OCI-LY7 (cell line): ENCODE measurements at regions not wholly inside any gene's neighbourhood (a gene's known extent, or its start where the extent isn't known, plus 50 kb on each side); places are given as distances from the start of the nearest gene placed in this dataset.

ENCODE experiments used
- BruUV-seq: library from RNA; stranded (reverse); fragments of 400-500 nt; replicated peaks from 2 replicates; lab custom pipeline; 2021; lab: Mats Ljungman, UMichigan
- CTCF ChIA-PET: fragments of 300-600 bp; sonication (Branson Sonifier 250); formaldehyde crosslinking; loops from one replicate; lab custom pipeline; 2022; ENCODE audit warnings: antibody characterized with exemption; ENCODE audit not compliant: unreplicated experiment; lab: Charles Lee
- POLR2A ChIA-PET: fragments of 300-600 bp; sonication (Branson Sonifier 250); formaldehyde crosslinking; loops from one replicate; lab custom pipeline; 2022; ENCODE audit warnings: antibody characterized with exemption; lab: Charles Lee
- DNase-seq: peaks from one replicate; pipeline ENCODE4 v3.0.0-alpha.2; 2015; ENCODE audit warnings: low spot score
- H2AFZ ChIP-seq: fragments of 200-600 bp; sonication (generic), shearing (Covaris generic); 2 replicates; pipeline ENCODE4 v1.6.1; 2014; ENCODE audit warnings: mild to moderate bottlenecking, antibody characterized with exemption, low read length, moderate library complexity
- H3K27ac ChIP-seq: fragments of 200-600 bp; sonication (generic); 2 replicates; pipeline ENCODE4 v1.5.1; 2014; ENCODE audit warnings: mixed run types, low read depth, mild to moderate bottlenecking, moderate library complexity, low read length, inconsistent platforms; ENCODE audit not compliant: poor library complexity, severe bottlenecking
- H3K36me3 ChIP-seq: fragments of 200-600 bp; sonication (generic); 2 replicates; pipeline ENCODE4 v1.6.1; 2014; ENCODE audit warnings: mild to moderate bottlenecking, antibody characterized with exemption, low read length, moderate library complexity, mixed read lengths; ENCODE audit not compliant: insufficient read depth
- H3K4me1 ChIP-seq: fragments of 200-600 bp; sonication (generic); 2 replicates; pipeline ENCODE4 v1.5.1; 2014; ENCODE audit warnings: mild to moderate bottlenecking, low read length; ENCODE audit not compliant: insufficient read depth, poor library complexity, severe bottlenecking
- H3K4me2 ChIP-seq: fragments of 200-600 bp; sonication (generic); 2 replicates; pipeline ENCODE4 v1.6.1; 2014; ENCODE audit warnings: mild to moderate bottlenecking, low read length
- H3K4me3 ChIP-seq: fragments of 200-600 bp; sonication (generic); 2 replicates; pipeline ENCODE4 v1.5.1; 2014; ENCODE audit warnings: mild to moderate bottlenecking, low read depth, low read length; ENCODE audit not compliant: poor library complexity, severe bottlenecking
- H3K79me2 ChIP-seq: fragments of 200-600 bp; sonication (generic); 2 replicates; pipeline ENCODE4 v1.6.1; 2016; ENCODE audit warnings: low read depth, mild to moderate bottlenecking, low read length, moderate library complexity, mixed read lengths; ENCODE audit not compliant: insufficient read depth
- H3K9me2 ChIP-seq: fragments of 200-600 bp; sonication (generic); 2 replicates; pipeline ENCODE4 v1.6.1; 2016; ENCODE audit warnings: mild to moderate bottlenecking, low read length, mixed read lengths; ENCODE audit not compliant: insufficient read depth
- H3K9me3 ChIP-seq: fragments of 200-600 bp; sonication (generic); 2 replicates; pipeline ENCODE4 v1.6.1; 2014; ENCODE audit warnings: mild to moderate bottlenecking, mixed run types, low read length, mixed read lengths
- H4K20me1 ChIP-seq: fragments of 200-600 bp; sonication (generic); 2 replicates; pipeline ENCODE4 v1.6.1; 2014; ENCODE audit warnings: mild to moderate bottlenecking, antibody characterized with exemption, low read length, moderate library complexity, mixed read lengths; ENCODE audit not compliant: insufficient read depth
- CTCF ChIP-seq: fragments of 200-600 bp; sonication (generic); conservative IDR thresholded peaks from 2 replicates; pipeline ENCODE4 v1.5.1; 2014; ENCODE audit warnings: mild to moderate bottlenecking, antibody characterized with exemption, low read length, moderate library complexity, mixed read lengths
- EZH2phosphoT487 ChIP-seq: fragments of 200-600 bp; sonication (generic); IDR thresholded peaks from 2 replicates; pipeline ENCODE4 v1.6.1; 2018; ENCODE audit warnings: low read depth, borderline replicate concordance, mild to moderate bottlenecking, mixed run types, antibody characterized with exemption, low read length, moderate library complexity, mixed read lengths
- intact Hi-C: fragments of 100-400 bp; cut with micrococcal nuclease; formaldehyde crosslinking; loops from one replicate; pipeline ENCODE4 v1.10.0; 2022; ENCODE audit not compliant: unreplicated experiment

DNA sequence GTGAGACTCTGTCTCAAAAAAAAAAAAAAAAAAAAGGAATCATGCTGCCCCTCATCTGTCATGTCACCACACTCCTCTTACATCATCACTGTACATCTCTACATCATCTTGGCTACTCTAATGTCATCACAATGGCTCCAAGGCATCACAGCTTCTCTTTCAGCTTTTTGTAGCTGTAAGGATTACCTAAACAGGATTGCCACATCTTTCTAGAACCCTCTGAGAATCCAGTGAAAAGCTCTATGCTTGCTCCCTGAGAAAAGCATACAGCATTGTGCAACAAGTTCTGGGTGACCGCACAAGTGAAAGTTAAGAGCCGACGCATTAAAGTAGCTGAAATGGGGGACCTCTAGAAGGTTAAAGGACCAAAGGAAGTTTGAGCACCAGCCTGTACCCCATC is 272.5 kb downstream of the C12orf50 start:
- H3K79me2 ChIP-seq, result no peaks in the 10 kb centered on the region
- intact Hi-C loops, result no loop called here
- no peaks in the 10 kb centered on the region for H4K20me1 ChIP-seq
- H3K4me2 ChIP-seq, result no peak overlapping the region
- ChIA-PET CTCF (no interaction called here), POLR2A (interaction anchor here (0.7 kb wide), 1 partner anchor 95 kb away, joined by 3 read pairs; no protein-coding TSS in a partner anchor)
- H3K36me3 ChIP-seq, result no peaks in the 10 kb centered on the region
- no peaks in the 10 kb centered on the region for H3K4me1 ChIP-seq
- TF ChIP-seq CTCF, result no peak
- TF ChIP-seq EZH2phosphoT487, result no peak
- H3K27ac ChIP-seq, result no peak overlapping the region
- no peak overlapping the region for H2AFZ ChIP-seq
- no TSS peak for BruUV-seq
- no peaks in the 10 kb centered on the region for H3K9me3 ChIP-seq
- H3K4me3 ChIP-seq, result no peak overlapping the region
- H3K9me2 ChIP-seq, result no peaks in the 10 kb centered on the region
- no peak for DNase-seq

GRCh38 chr12:87756111-87756510 is 273.1 kb downstream of the C12orf50 start:
- no peaks in the 10 kb centered on the region for H3K36me3 ChIP-seq
- intact Hi-C loops, result no loop called here
- H3K9me3 ChIP-seq, result no peaks in the 10 kb centered on the region
- DNase-seq, result no peak
- H2AFZ ChIP-seq, result no peak overlapping the region
- no peak overlapping the region for H3K4me2 ChIP-seq
- H4K20me1 ChIP-seq, result no peaks in the 10 kb centered on the region
- no peak overlapping the region for H3K27ac ChIP-seq
- no TSS peak for BruUV-seq
- POLR2A ChIA-PET, result interaction anchor here (0.7 to 1.5 kb wide), 3 partner anchors 8 to 94 kb away, joined by 3 read pairs; no protein-coding TSS in a partner anchor
- no peaks in the 10 kb centered on the region for H3K79me2 ChIP-seq
- no peaks in the 10 kb centered on the region for H3K4me1 ChIP-seq
- CTCF ChIA-PET, result no interaction called here
- H3K4me3 ChIP-seq, result no peak overlapping the region
- TF ChIP-seq EZH2phosphoT487 (no peak), CTCF (no peak)
- H3K9me2 ChIP-seq, result no peaks in the 10 kb centered on the region

- H3K4me1 ChIP-seq, result no peaks in the 10 kb centered on the region
- no peak overlapping the region for H3K27ac ChIP-seq
- no peaks in the 10 kb centered on the region for H3K9me3 ChIP-seq
- TF ChIP-seq EZH2phosphoT487 (no peak), CTCF (no peak)
- BruUV-seq, result no TSS peak
- H3K79me2 ChIP-seq, result no peaks in the 10 kb centered on the region
- H3K4me2 ChIP-seq, result no peak overlapping the region
- no peaks in the 10 kb centered on the region for H3K36me3 ChIP-seq
- intact Hi-C loops, result no loop called here
- ChIA-PET POLR2A (interaction anchor here (1.1 to 1.3 kb wide), 2 partner anchors 12 to 16 kb away, joined by 3 read pairs; no protein-coding TSS in a partner anchor), CTCF (no interaction called here)
- H3K9me2 ChIP-seq, result no peaks in the 10 kb centered on the region
- no peaks in the 10 kb centered on the region for H4K20me1 ChIP-seq
- H3K4me3 ChIP-seq, result no peak overlapping the region
- no peak for DNase-seq
- H2AFZ ChIP-seq, result no peak overlapping the region
Observed at GRCh38 chr12:87728931-87729593, 300.1 kb downstream of the C12orf50 start.
